Immature natural killer cell (primary cell): ENCODE measurements at regions not wholly inside any gene's neighbourhood (a gene's known extent, or its start where the extent isn't known, plus 50 kb on each side); places are given as distances from the start of the nearest gene placed in this dataset.

Source experiments
- DNase-seq, 3 donors: peaks; one replicate each; pipeline ENCODE4 v3.0.0; 2022; ENCODE audit warnings: mixed read lengths in 1 of 3
- H3K27ac Mint-ChIP-seq, 6 donors: one replicate each; pipeline ENCODE4 v1.8.0; 2020; ENCODE audit warnings: mixed read lengths in 6 of 6, mild to moderate bottlenecking in 5 of 6, inconsistent platforms in 4 of 6, moderate library complexity in 3 of 6
- H3K27me3 Mint-ChIP-seq, 3 donors: one replicate each; pipeline ENCODE4 v1.8.0; 2020 to 2021; ENCODE audit warnings: low read depth in 3 of 3, mild to moderate bottlenecking in 3 of 3, mixed read lengths in 3 of 3, moderate library complexity in 3 of 3, inconsistent platforms in 1 of 3
- H3K36me3 Mint-ChIP-seq, 3 donors: one replicate each; pipeline ENCODE4 v1.8.0; 2020; ENCODE audit warnings: mixed read lengths in 3 of 3, inconsistent platforms in 2 of 3, mild to moderate bottlenecking in 2 of 3
- H3K4me1 Mint-ChIP-seq, 2 donors: one replicate each; pipeline ENCODE4 v1.8.0; 2020; ENCODE audit warnings: inconsistent platforms in 2 of 2, mild to moderate bottlenecking in 2 of 2, mixed read lengths in 2 of 2, moderate library complexity in 1 of 2
- H3K4me3 Mint-ChIP-seq, 5 donors: one replicate each; pipeline ENCODE4 v1.8.0; 2020; ENCODE audit warnings: mild to moderate bottlenecking in 5 of 5, mixed read lengths in 5 of 5, inconsistent platforms in 3 of 5, moderate library complexity in 3 of 5
- H3K9me3 Mint-ChIP-seq, 6 donors: one replicate each; pipeline ENCODE4 v1.8.0; 2020; ENCODE audit warnings: mild to moderate bottlenecking in 6 of 6, mixed read lengths in 6 of 6, inconsistent platforms in 4 of 6, moderate library complexity in 3 of 6

DNA sequence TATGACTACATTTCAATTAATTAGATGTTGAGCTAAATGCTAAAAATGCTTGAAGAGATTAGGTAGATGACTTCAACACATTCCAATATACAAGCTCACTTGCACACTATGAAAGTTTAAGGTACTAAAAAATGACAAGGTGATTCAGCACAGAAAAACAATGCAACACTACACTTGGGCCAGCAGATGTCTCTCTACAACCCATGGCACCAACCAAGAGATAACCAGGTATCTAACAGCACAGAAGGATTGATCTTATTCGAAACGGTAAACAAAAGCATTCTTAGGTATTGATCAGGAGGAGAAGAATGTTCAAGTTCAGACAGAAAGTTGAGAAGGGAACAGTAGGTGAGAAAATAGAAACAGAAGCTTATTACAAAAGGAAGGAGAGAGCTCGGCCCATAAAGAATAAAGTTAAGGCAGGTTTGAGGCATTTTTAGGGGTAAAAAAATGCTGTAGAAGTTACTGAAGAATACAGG, 248.2 kb upstream of the KLF14 start:
- no peak overlapping the region for H3K27ac Mint-ChIP-seq
- peaks cover 7 to 29% of the 10 kb centered on the region in 2 donors for H3K4me1 Mint-ChIP-seq
- peaks cover 0 to 3% (median 0%) of the 10 kb centered on the region in 3 donors for H3K36me3 Mint-ChIP-seq
- peak; percentile 22 to 27 (median 26) for DNase-seq
- no peaks in the 10 kb centered on the region for H3K9me3 Mint-ChIP-seq
- peaks cover 0 to 6% (median 2%) of the 10 kb centered on the region in 3 donors for H3K27me3 Mint-ChIP-seq
- no peak overlapping the region for H3K4me3 Mint-ChIP-seq

GRCh38 chr7:130982651-130983050, 248.6 kb upstream of the KLF14 start:
- no peak overlapping the region for H3K4me3 Mint-ChIP-seq
- no peak for DNase-seq
- peaks cover 8 to 34% of the 10 kb centered on the region in 2 donors for H3K4me1 Mint-ChIP-seq
- peaks cover 0 to 7% (median 2%) of the 10 kb centered on the region in 3 donors for H3K27me3 Mint-ChIP-seq
- H3K9me3 Mint-ChIP-seq = no peaks in the 10 kb centered on the region
- H3K36me3 Mint-ChIP-seq = peaks cover 0 to 3% (median 0%) of the 10 kb centered on the region in 3 donors
- H3K27ac Mint-ChIP-seq = no peak overlapping the region

GRCh38 chr7:130985361-130985760, 251.4 kb upstream of the KLF14 start:
- Mint-ChIP-seq H3K36me3 (peaks cover 0 to 3% (median 0%) of the 10 kb centered on the region in 3 donors), H3K4me3 (peak overlapping the region in 3 of 5 donors; percentile 2 to 49 (median 37)), H3K27me3 (peaks cover 1 to 7% (median 2%) of the 10 kb centered on the region in 3 donors), H3K9me3 (no peaks in the 10 kb centered on the region), H3K4me1 (peaks cover 25 to 58% of the 10 kb centered on the region in 2 donors), H3K27ac (peak overlapping the region; percentile 56 to 89 (median 76))
- no peak for DNase-seq

GRCh38 chr7:130986261-130986690, 252.3 kb upstream of the KLF14 start:
- peaks cover 0 to 3% (median 0%) of the 10 kb centered on the region in 3 donors for H3K36me3 Mint-ChIP-seq

DNA sequence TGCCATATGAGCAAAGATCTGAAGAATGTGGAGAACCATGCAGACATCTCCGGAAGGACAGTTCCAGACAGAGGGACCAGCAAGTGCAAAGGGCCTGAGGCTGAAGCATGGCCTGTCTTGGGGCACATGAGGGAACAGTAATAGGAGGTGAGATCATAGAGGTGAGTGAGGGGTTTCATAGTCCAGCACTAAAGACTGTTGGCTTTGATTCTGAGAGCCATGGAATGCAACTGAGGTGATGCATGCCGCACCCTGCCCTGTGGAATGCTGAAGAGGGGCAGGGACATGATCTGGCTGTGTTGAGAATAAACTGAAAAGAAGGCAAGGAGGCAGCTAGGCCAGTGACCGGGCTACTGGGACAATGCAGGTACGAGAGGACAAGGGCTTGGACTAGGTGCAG, 253.1 kb upstream of the KLF14 start:
- Mint-ChIP-seq H3K9me3 (no peaks in the 10 kb centered on the region), H3K27me3 (peaks cover 3 to 7% (median 5%) of the 10 kb centered on the region in 3 donors), H3K27ac (peak overlapping the region; percentile 56 to 89 (median 76)), H3K36me3 (peaks cover 0 to 3% (median 0%) of the 10 kb centered on the region in 3 donors), H3K4me3 (peak overlapping the region in 2 of 5 donors; percentile 3 to 49), H3K4me1 (peaks cover 42 to 76% of the 10 kb centered on the region in 2 donors)
- no peak for DNase-seq

More at GRCh38 chr7:130986261-130986690, 252.3 kb upstream of the KLF14 start:
- H3K4me1 Mint-ChIP-seq = peaks cover 34 to 67% of the 10 kb centered on the region in 2 donors
- DNase-seq = peak; percentile 17 to 23 (median 18)
- H3K9me3 Mint-ChIP-seq = no peaks in the 10 kb centered on the region
- H3K27me3 Mint-ChIP-seq = peaks cover 3 to 7% (median 3%) of the 10 kb centered on the region in 3 donors
- peak overlapping the region; percentile 56 to 89 (median 76) for H3K27ac Mint-ChIP-seq
- H3K4me3 Mint-ChIP-seq = peak overlapping the region in 4 of 5 donors; percentile 14 to 49 (median 31)

GRCh38 chr7:130988443-130988842, 254.4 kb upstream of the KLF14 start:
- H3K9me3 Mint-ChIP-seq = no peaks in the 10 kb centered on the region
- DNase-seq = no peak
- H3K4me3 Mint-ChIP-seq = peak overlapping the region in 2 of 5 donors; percentile 27 to 39
- peaks cover 0 to 3% (median 0%) of the 10 kb centered on the region in 3 donors for H3K36me3 Mint-ChIP-seq
- H3K27ac Mint-ChIP-seq = peak overlapping the region; percentile 33 to 91 (median 86)
- peaks cover 3 to 7% (median 7%) of the 10 kb centered on the region in 3 donors for H3K27me3 Mint-ChIP-seq
- H3K4me1 Mint-ChIP-seq = peaks cover 51 to 82% of the 10 kb centered on the region in 2 donors

- no peaks in the 10 kb centered on the region for H3K36me3 Mint-ChIP-seq
- H3K4me1 Mint-ChIP-seq = peaks cover 59 to 86% of the 10 kb centered on the region in 2 donors
- DNase-seq = no peak
- peak overlapping the region in 4 of 5 donors; percentile 4 to 54 (median 32) for H3K4me3 Mint-ChIP-seq
- peaks cover 3 to 7% (median 7%) of the 10 kb centered on the region in 3 donors for H3K27me3 Mint-ChIP-seq
- peak overlapping the region; percentile 72 to 91 (median 86) for H3K27ac Mint-ChIP-seq
- no peaks in the 10 kb centered on the region for H3K9me3 Mint-ChIP-seq
Observed at GRCh38 chr7:130989101-130989795, 255.2 kb upstream of the KLF14 start.

DNA sequence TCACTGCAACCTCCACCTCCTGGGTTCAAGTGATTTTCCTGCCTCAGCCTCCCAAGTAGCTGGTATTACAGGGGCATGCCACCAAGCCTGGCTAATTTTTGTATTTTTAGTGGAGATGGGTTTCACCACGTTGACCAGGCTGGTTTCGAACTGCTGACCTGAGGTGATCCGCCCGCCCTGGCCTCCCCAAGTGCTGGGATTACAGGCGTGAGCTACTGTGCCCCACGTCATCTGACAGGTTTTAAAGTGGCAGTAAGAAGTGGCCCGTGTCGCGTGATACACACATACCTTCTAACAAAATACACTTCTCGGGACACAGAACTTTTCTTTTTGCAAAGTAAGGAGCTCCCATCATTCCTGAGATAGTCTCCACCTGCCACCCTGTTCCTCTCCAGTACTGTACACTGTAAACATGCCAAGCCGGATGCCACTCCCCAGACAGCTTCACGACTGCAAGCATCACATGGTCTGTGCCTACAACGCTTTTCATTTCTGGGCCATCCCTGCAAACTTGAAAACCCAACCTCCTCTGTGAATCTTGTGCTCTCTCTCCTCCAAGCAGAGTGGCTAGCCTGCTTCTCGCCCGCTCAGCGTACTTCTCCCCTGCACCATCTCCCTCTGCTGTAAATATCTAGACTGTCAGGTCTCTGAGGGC, 256.3 kb upstream of the KLF14 start:
- H3K27me3 Mint-ChIP-seq = peaks cover 3 to 9% (median 7%) of the 10 kb centered on the region in 3 donors
- peak overlapping the region; percentile 21 to 88 (median 60) for H3K27ac Mint-ChIP-seq
- DNase-seq = peak; percentile 20 to 28 (median 27)
- H3K9me3 Mint-ChIP-seq = no peaks in the 10 kb centered on the region
- H3K4me1 Mint-ChIP-seq = peaks cover 70 to 88% of the 10 kb centered on the region in 2 donors
- H3K4me3 Mint-ChIP-seq = peak overlapping the region; percentile 9 to 69 (median 52)
- H3K36me3 Mint-ChIP-seq = no peaks in the 10 kb centered on the region

DNA sequence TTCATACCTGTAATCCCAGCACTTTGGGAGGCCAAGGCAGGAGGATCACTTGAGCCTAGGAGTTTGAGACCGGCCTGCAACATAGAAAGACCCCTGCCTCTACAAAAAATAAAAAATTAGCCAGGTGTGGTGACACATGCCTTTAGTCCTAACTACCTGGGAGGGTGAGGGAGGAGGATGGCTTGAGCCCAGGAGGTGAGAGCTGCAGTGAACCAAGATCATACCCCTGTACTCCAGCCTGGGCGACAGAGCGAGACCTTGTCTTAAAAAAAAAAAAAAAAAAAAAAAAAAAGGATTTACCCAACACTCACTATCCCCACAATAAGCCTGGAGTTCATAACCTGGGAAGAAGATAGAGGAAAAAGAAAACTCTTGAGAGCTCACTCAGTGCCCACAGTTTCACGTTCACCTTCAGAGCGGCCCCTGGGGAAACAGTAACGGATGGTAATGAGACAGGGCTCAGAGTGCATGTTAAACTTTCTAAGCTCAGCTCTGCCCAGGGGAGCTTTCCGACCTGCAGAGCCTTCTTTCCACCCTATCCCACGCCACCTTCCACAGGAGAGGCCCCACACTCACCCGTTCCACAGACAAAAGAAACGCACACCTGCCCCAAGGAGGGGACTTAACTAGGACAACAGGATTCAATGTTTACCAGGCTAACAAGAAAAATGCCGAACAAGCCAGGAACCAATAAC, 259.8 kb upstream of the KLF14 start:
- Mint-ChIP-seq H3K27me3 (peaks cover 0 to 8% (median 3%) of the 10 kb centered on the region in 3 donors), H3K4me1 (peaks cover 85 to 93% of the 10 kb centered on the region in 2 donors), H3K36me3 (no peaks in the 10 kb centered on the region), H3K9me3 (no peaks in the 10 kb centered on the region), H3K4me3 (no peak overlapping the region), H3K27ac (peak overlapping the region in 2 of 6 donors; percentile 45 to 73)
- no peak for DNase-seq

- H3K4me3 Mint-ChIP-seq = no peak overlapping the region
Observed at GRCh38 chr7:130994378-130995115, 260.5 kb upstream of the KLF14 start.

GRCh38 chr7:130995252-130996081, 261.5 kb upstream of the KLF14 start:
- Mint-ChIP-seq H3K9me3 (no peaks in the 10 kb centered on the region), H3K4me1 (peaks cover 77 to 96% of the 10 kb centered on the region in 2 donors), H3K27me3 (peaks cover under 1 to 8% (median 2%) of the 10 kb centered on the region in 3 donors), H3K4me3 (no peak overlapping the region), H3K27ac (peak overlapping the region in 3 of 6 donors; percentile 2 to 82 (median 16)), H3K36me3 (no peaks in the 10 kb centered on the region)
- DNase-seq = no peak

More at GRCh38 chr7:130994378-130995115, 260.5 kb upstream of the KLF14 start:
- no peaks in the 10 kb centered on the region for H3K9me3 Mint-ChIP-seq
- H3K36me3 Mint-ChIP-seq = no peaks in the 10 kb centered on the region
- H3K27me3 Mint-ChIP-seq = peaks cover 0 to 8% (median 3%) of the 10 kb centered on the region in 3 donors
- H3K4me1 Mint-ChIP-seq = peaks cover 85 to 93% of the 10 kb centered on the region in 2 donors
- no peak for DNase-seq
- H3K27ac Mint-ChIP-seq = peak overlapping the region in 2 of 6 donors; percentile 45 to 73

DNA sequence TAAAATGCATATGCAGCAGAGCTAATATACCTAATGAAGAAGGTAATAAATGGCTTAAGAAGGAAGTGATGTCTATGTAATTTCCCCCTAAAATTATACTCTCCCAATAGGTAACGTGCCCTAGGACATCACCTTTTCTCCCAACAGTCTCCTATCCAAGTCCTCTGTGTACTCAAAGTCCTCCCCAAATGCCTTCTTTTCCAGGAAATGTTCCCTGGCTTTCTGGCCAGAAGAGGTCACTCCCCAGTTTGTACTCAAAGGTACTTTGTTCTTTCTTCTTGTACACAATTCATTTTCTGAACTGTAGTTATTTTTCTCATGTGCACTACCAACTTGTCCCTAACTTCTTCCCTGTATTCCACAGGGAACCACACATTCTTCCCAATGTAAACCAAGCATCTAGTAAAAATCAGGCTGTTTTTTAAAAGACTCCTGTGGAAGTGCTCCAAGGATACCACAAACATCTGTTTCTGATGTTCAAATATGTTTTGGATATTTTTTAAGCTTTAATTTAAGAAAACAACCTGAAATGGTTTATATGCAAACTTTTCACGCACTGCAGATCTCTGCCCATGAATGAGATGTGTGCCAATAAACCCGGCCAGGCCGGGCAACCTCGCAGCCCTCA, 262.3 kb upstream of the KLF14 start:
- Mint-ChIP-seq H3K36me3 (no peaks in the 10 kb centered on the region), H3K27me3 (peaks cover 0 to 7% (median 2%) of the 10 kb centered on the region in 3 donors), H3K4me3 (peak overlapping the region in 4 of 5 donors; percentile 17 to 63 (median 38)), H3K4me1 (peaks cover 69 to 95% of the 10 kb centered on the region in 2 donors), H3K27ac (peak overlapping the region in 4 of 6 donors; percentile 16 to 87 (median 42)), H3K9me3 (no peaks in the 10 kb centered on the region)
- no peak for DNase-seq
